ENCODE measurements at regions not wholly inside any gene's neighbourhood (a gene's known extent, or its start where the extent isn't known, plus 50 kb on each side); places are given as distances from the start of the nearest gene placed in this dataset.

DNA sequence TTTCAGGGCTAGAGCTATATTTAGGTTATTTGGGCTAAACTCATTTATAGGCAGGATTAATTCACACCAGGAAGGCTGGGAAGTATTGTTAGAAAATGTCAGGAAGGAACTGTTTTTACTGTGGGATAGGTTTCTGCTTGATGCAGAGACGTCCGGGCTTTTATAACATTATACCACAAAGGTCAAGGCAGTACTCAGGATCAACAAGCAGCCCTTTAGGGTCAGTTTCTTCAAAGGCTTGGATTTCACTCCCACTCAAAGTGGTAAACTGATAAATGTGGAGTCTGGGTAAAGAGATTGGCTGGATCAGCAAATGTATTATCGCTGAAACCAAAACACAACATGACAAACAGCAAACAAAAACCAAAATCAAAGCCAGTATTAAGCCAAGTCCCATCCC lies 127.2 kb downstream of the ARL5B start:
- TF ChIP-seq, protein P1, sequence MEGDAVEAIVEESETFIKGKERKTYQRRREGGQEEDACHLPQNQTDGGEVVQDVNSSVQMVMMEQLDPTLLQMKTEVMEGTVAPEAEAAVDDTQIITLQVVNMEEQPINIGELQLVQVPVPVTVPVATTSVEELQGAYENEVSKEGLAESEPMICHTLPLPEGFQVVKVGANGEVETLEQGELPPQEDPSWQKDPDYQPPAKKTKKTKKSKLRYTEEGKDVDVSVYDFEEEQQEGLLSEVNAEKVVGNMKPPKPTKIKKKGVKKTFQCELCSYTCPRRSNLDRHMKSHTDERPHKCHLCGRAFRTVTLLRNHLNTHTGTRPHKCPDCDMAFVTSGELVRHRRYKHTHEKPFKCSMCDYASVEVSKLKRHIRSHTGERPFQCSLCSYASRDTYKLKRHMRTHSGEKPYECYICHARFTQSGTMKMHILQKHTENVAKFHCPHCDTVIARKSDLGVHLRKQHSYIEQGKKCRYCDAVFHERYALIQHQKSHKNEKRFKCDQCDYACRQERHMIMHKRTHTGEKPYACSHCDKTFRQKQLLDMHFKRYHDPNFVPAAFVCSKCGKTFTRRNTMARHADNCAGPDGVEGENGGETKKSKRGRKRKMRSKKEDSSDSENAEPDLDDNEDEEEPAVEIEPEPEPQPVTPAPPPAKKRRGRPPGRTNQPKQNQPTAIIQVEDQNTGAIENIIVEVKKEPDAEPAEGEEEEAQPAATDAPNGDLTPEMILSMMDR (IDR thresholded peaks at IDR 0.05): no peak
- no peak for TF ChIP-seq EZH2 (IDR thresholded peaks at IDR 0.05; ENCODE audit: borderline replicate concordance, insufficient read depth, low read depth, low read length, poor library complexity, severe bottlenecking)
